ENCODE measurements at regions not wholly inside any gene's neighbourhood (a gene's known extent, or its start where the extent isn't known, plus 50 kb on each side); places are given as distances from the start of the nearest gene placed in this dataset.

- no peak for TF ChIP-seq CTCF (IDR thresholded peaks at IDR 0.05)
- no peak for DNase-seq
- Histone ChIP-seq H3K9me3 (no peaks in the 10 kb centered on the region), H3K4me1 (no peaks in the 10 kb centered on the region), H3K4me3 (no peak overlapping the region), H3K27me3 (no peaks in the 10 kb centered on the region), H3K27ac (no peak overlapping the region), H3K36me3 (no peaks in the 10 kb centered on the region), H3K9ac (ENCODE audit: low read depth in 2 of 2, low read length in 2 of 2) (no peak overlapping the region)
- intact Hi-C loops (cut with DNase I) = no loop called here
These were observed 250.6 kb downstream of the AEBP2 start for GRCh38 chr12:19689801-19690472.

DNA sequence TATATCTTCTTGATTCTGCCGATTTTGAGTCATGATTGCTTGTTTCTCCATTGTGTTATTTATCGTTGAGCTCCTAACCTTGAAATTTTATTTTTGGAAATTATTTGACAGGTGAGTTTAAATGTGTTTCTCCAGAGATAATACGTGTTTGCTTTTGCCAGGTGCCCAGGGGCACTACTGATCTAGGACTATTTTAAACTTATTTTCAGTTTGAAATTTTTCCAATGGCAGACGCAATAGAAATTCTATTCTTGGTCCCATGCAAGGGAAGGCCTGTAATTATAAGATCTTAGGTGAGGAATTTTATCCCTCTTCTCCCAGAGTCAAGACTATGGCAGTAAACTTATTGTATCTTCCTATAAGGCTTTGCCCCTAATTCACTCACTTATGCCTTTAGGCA is 252.8 kb downstream of the AEBP2 start:
- no peaks in the 10 kb centered on the region for H3K27me3 ChIP-seq
- H3K27ac ChIP-seq = no peak overlapping the region
- no peak overlapping the region for H3K9ac ChIP-seq (ENCODE audit: low read depth in 2 of 2, low read length in 2 of 2)
- no peak for DNase-seq
- intact Hi-C loops (cut with DNase I) = no loop called here
- H3K4me1 ChIP-seq = no peaks in the 10 kb centered on the region
- H3K36me3 ChIP-seq = no peaks in the 10 kb centered on the region
- no peak for TF ChIP-seq CTCF (IDR thresholded peaks at IDR 0.05)
- no peak overlapping the region for H3K4me3 ChIP-seq
- no peaks in the 10 kb centered on the region for H3K9me3 ChIP-seq

DNA sequence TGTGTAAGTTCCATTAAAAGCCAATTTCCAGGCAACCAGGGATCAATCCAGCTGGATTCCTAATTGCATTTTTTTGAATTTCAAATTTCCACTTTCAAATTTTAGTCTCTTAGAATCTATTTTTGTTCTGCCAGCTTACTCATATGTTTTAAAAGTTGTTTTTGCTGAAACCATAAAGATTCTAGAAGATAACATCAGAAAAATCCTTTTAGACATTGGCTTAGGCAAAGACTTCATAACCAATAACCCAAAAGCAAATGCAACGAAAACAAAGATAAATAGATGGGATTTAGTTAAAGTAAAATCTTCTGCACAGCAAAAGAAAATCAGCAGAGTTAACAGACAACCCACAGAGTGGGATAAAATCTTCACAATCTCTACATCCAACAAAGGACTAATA is 253.3 kb downstream of the AEBP2 start:
- Histone ChIP-seq H3K27me3 (no peaks in the 10 kb centered on the region), H3K4me3 (no peak overlapping the region), H3K36me3 (no peaks in the 10 kb centered on the region), H3K4me1 (no peaks in the 10 kb centered on the region), H3K9me3 (no peaks in the 10 kb centered on the region), H3K27ac (no peak overlapping the region), H3K9ac (ENCODE audit: low read depth in 2 of 2, low read length in 2 of 2) (no peak overlapping the region)
- intact Hi-C loops (cut with DNase I) = no loop called here
- no peak for TF ChIP-seq CTCF (IDR thresholded peaks at IDR 0.05)
- no peak for DNase-seq

- Histone ChIP-seq H3K27ac (no peak overlapping the region), H3K36me3 (no peaks in the 10 kb centered on the region), H3K4me3 (no peak overlapping the region), H3K9me3 (no peaks in the 10 kb centered on the region), H3K4me1 (no peaks in the 10 kb centered on the region), H3K27me3 (no peaks in the 10 kb centered on the region), H3K9ac (ENCODE audit: low read depth in 2 of 2, low read length in 2 of 2) (no peak overlapping the region)
- intact Hi-C loops (cut with DNase I) = no loop called here
- TF ChIP-seq CTCF (IDR thresholded peaks at IDR 0.05) = no peak
- DNase-seq = no peak
These were observed 255.3 kb downstream of the AEBP2 start for GRCh38 chr12:19694627-19695026.

GRCh38 chr12:19695244-19696098 is 256.2 kb downstream of the AEBP2 start:
- Histone ChIP-seq H3K27me3 (no peaks in the 10 kb centered on the region), H3K4me3 (no peak overlapping the region), H3K9ac (ENCODE audit: low read depth in 2 of 2, low read length in 2 of 2) (no peak overlapping the region), H3K36me3 (no peaks in the 10 kb centered on the region), H3K4me1 (no peaks in the 10 kb centered on the region), H3K27ac (no peak overlapping the region), H3K9me3 (no peaks in the 10 kb centered on the region)
- no peak for TF ChIP-seq CTCF (IDR thresholded peaks at IDR 0.05)
- DNase-seq = no peak
- intact Hi-C loops (cut with DNase I) = no loop called here

Measured in colonic mucosa (tissue), 4 donors.